Posterior cingulate gyrus (tissue), 11 donors: ENCODE measurements at regions not wholly inside any gene's neighbourhood (a gene's known extent, or its start where the extent isn't known, plus 50 kb on each side); places are given as distances from the start of the nearest gene placed in this dataset.
"Not testable (repeated sequence)": the region's sequence is repeated elsewhere in the genome, so short reads cannot be mapped to it uniquely, and the experiment has no call there.

Experiments
- DNase-seq, 10 donors: peaks; one replicate each; pipeline versions ENCODE4 v3.0.0 to v3.0.0-alpha.2; 2020 to 2021; ENCODE audit warnings: mixed read lengths in 3 of 10
- intact Hi-C: fragments of 100-400 bp; cut with DNase I; formaldehyde crosslinking; loops from one replicate; pipeline ENCODE4 v1.15.1; 2023

- no peak for DNase-seq
Measured at GRCh38 chr18:1599196-1599595, 694.5 kb downstream of the ADCYAP1 start.

GRCh38 chr18:1604751-1605150, 700.1 kb downstream of the ADCYAP1 start:
- intact Hi-C loops: no loop called here
- DNase-seq: no peak

More at GRCh38 chr18:1599196-1599595, 694.5 kb downstream of the ADCYAP1 start:
- intact Hi-C loops: no loop called here

DNA sequence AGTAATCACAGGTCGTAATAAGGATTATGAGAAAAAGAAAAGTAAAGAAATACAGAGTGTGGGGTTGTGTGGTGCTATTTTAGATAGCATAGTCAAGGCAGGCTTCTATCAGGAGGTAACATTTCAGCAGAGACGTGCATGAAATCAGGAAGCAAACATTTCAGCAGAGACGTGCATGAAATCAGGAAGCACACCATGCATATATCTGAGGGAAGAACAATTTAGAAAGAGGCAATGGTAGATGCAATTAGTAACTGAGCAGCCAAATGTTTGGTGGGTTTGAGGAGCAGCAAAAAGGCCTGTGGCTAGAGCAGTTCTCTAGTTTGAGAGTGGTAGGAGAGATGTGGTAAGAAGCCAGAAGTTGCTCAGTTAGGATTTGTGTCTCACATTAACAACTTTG, 713.7 kb downstream of the ADCYAP1 start:
- intact Hi-C loops: no loop called here
- DNase-seq: no peak

- intact Hi-C loops: no loop called here
- no peak for DNase-seq
Measured at GRCh38 chr18:1619507-1619906, 714.8 kb downstream of the ADCYAP1 start.

- DNase-seq: no peak
- intact Hi-C loops: no loop called here
Measured at GRCh38 chr18:1624612-1625011, 719.9 kb downstream of the ADCYAP1 start.

- intact Hi-C loops: no loop called here
- no peak for DNase-seq
Measured at GRCh38 chr18:1627494-1627893, 722.8 kb downstream of the ADCYAP1 start.

DNA sequence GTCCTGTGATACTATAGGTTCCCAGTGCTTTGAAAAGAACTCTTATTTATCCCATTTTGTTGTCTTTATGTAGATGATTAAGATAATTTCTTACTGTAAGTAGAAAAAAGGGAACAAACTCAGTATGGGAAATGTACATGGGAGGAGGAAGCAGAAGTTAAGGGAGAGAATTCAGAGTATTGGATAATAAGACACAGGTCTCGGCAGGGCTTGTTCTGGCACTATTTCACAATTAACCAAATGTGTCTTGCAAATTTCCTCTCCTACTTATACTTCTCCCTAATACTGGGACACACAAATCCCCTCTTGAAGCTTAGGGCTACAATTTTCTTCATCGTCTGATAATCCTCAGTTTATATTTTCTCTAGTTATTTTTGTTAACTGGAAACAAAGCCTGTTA, 744.0 kb downstream of the ADCYAP1 start:
- no peak for DNase-seq
- intact Hi-C loops: no loop called here

- intact Hi-C loops: no loop called here
- DNase-seq: no peak
Measured at GRCh38 chr18:1652018-1652417, 747.3 kb downstream of the ADCYAP1 start.

DNA sequence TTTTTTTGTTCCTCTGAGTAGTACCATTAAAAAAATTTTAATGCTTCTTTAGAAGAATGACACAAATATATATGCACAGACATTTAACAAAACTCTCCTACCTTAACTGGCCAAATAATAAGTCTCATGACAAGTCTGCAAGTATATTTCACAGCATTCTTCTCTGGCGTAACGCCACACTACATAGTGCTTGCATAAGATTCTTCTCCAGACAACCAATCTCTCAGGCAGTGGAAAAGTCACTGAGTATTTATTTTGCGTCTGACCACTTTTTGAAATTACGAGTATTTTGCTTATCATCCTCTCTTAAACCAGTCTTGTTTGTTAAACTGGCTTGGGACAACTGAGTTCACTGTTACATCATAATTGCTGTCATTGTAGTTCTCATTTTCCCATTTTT, 749.2 kb downstream of the ADCYAP1 start:
- no peak for DNase-seq
- intact Hi-C loops: no loop called here

- intact Hi-C loops: no loop called here
- DNase-seq: no peak
Measured at GRCh38 chr18:1657876-1658275, 753.2 kb downstream of the ADCYAP1 start.

DNA sequence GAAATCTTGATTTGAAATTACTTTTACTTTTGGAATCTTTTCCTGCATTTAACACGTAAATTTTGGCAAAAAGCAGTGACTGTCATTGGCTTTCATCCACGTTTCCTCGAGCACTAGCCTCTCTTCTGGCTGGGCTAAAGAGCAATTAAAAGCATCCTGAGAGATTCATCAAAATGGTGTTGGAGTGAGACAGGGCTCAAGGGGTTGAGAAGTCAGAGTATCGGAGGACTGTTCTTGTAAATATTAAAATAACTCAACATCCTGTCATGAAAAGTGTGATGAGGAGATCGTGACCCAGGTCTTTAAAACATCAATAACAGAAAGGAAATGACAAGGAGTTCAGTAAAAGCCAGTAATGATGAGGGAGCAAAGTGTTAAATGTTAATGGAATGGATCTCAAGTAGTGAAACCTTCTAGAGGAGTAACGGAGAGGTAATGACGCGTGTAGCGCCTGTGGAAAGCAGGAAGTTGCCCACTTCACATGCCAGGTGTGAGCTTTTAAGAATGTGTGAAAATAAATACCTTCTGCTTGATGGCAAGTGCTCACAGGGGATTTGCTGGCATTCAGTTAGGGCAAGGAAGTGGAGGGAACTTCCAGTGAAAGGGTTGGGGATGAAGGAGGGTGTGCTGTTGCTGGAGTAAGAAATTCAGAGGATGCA, 754.4 kb downstream of the ADCYAP1 start:
- intact Hi-C loops: no loop called here
- DNase-seq: no peak

GRCh38 chr18:1663879-1664705, 759.4 kb downstream of the ADCYAP1 start:
- DNase-seq: peak in 6 of 10 donors; percentile 2 to 70 (median 12)
- intact Hi-C loops: no loop called here

GRCh38 chr18:1665079-1665478, 760.4 kb downstream of the ADCYAP1 start:
- no peak for DNase-seq
- intact Hi-C loops: no loop called here

DNA sequence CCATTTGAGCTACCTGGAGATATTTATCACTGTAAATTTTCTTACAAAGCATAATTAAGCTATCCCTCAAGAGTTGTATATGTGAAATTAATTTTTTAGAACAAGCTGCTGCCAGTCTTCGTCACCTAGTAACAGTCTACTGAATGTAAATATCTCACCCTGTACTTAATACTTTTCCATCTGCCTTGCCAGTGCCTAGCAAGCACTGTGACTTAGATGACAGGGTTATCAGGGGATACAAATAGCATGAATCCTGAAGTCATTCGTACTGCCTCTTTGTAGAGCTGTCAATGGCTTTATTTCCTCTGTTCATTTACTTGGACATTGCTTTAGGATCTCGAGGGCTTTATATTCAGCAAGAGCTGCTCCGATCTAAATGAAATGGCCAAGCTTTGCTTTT, 763.6 kb downstream of the ADCYAP1 start:
- intact Hi-C loops: no loop called here
- no peak for DNase-seq

DNA sequence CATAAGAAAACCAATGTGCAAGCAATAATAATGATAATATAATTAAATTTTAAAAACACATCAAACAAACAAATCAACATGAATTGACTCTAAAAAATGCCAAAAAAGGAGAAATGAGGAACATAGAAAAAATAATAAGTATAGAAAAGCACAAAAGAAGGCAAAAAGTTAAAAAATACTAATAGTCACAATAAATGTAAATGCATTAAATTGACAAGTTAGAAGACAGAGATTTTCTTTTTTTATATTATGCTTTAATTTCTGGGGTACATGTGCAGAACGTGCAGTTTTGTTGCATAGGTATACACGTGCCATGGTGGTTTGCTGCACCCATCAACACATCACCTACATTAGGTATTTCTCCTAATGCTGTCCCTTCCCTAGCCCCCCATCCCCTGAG, 767.0 kb downstream of the ADCYAP1 start:
- DNase-seq, intact Hi-C loops: not testable (repeated sequence)

DNA sequence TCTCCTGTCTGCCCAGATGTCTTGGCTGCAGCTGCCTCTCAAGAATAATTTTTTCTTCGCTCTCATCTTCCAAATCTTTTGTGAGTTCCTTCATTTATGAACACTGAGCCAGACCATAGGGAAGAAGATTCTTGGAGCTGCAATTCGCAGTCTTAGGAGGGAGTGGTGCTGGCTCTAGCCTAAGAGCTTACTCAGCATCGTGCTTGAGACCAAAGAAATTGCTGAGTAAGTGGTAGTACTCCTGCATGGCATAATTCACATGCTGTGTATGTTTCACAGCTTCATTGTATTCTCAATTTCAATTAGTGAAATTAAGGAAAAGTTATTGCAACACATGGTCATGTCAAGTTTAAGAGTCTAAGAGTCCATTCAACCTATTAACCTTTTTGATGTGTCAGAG, 771.7 kb downstream of the ADCYAP1 start:
- intact Hi-C loops: no loop called here
- DNase-seq: no peak

- intact Hi-C loops: no loop called here
- no peak for DNase-seq
Measured at GRCh38 chr18:1680108-1680507, 775.4 kb downstream of the ADCYAP1 start.

DNA sequence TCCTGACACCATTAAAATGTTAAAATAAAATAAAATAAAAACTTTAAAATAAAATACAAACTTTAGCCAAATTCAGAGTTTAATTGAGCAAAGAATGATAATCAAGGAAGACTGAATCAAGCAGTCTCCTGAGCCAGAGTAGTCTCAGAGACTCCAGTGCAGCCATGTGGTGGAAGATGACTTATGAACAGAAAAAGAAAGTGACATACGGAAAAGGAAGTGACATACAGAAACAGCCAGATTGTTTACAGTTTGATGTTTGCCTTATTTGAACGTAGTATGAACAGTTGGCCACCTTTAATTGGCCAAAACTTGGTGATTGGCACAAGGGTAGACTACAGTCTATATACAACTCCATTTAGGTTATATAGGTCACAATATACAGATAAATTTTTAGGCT, 787.2 kb downstream of the ADCYAP1 start:
- no peak for DNase-seq
- intact Hi-C loops: no loop called here

GRCh38 chr18:1708006-1708405, 803.3 kb downstream of the ADCYAP1 start:
- no peak for DNase-seq
- intact Hi-C loops: no loop called here

DNA sequence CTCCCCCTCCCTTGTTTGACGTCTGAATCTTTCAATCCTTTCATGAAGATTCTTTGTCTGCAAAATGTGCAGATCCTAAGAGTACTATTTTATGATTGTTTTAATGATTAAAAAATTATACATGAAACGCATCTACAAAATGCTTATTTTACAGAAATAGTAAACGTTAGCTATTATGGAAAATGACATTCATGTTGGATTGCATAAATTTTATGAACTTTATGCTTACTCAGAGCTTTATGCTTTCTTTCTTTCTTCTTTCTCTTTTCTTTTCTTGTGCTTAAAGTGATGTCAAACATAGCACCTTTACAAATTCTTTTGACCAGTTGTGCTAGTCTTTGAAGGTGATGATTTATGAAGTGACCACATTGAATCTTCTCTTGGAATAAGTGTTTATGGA, 805.4 kb downstream of the ADCYAP1 start:
- DNase-seq: no peak
- intact Hi-C loops: no loop called here

- no peak for DNase-seq
- intact Hi-C loops: no loop called here
Measured at GRCh38 chr18:1732143-1732542, 827.5 kb downstream of the ADCYAP1 start.

GRCh38 chr18:1746131-1746530, 825.2 kb downstream of the METTL4 start:
- intact Hi-C loops: no loop called here
- DNase-seq: no peak
